ENCODE measurements at regions not wholly inside any gene's neighbourhood (a gene's known extent, or its start where the extent isn't known, plus 50 kb on each side); places are given as distances from the start of the nearest gene placed in this dataset.

GRCh38 chr5:114702136-114702535 lies 340.3 kb downstream of the KCNN2 start:
- no peak for TF ChIP-seq TEAD4 (IDR thresholded peaks at IDR 0.05; ENCODE audit: low read depth, low read length)
- TF ChIP-seq EZH2 (IDR thresholded peaks at IDR 0.05; ENCODE audit: low read depth, low read length, severe bottlenecking): no peak
- TF ChIP-seq CTCF (IDR thresholded peaks at IDR 0.05; ENCODE audit: control extremely low read depth in 1 of 3, insufficient read depth in 1 of 3, low read depth in 1 of 3, low read length in 3 of 3): no peak
- TF ChIP-seq SIX5 (IDR thresholded peaks at IDR 0.05; ENCODE audit: low read depth, low read length): no peak
- TF ChIP-seq TAF1 (IDR thresholded peaks at IDR 0.05; ENCODE audit: low read depth, low read length): no peak

Measured in H1 (cell line).